HG03103 (cell line): ENCODE measurements at regions not wholly inside any gene's neighbourhood (a gene's known extent, or its start where the extent isn't known, plus 50 kb on each side); places are given as distances from the start of the nearest gene placed in this dataset.
"Not testable (repeated sequence)": the region's sequence is repeated elsewhere in the genome, so short reads cannot be mapped to it uniquely, and the experiment has no call there.

Source experiments
- ATAC-seq: cut with Tn5 transposase; IDR thresholded peaks from one replicate; pipeline ENCODE4 v1.9.1; 2021; ENCODE audit warnings: low read depth; ENCODE audit not compliant: unreplicated experiment

- no peak for ATAC-seq
Measured at GRCh38 chr14:37888234-37888633, 292.8 kb downstream of the TTC6 start.

GRCh38 chr14:37889087-37889486 is 293.7 kb downstream of the TTC6 start:
- no peak for ATAC-seq

- ATAC-seq: no peak
Measured at GRCh38 chr14:37890095-37890494, 294.7 kb downstream of the TTC6 start.

GRCh38 chr14:37891500-37891899 is 296.1 kb downstream of the TTC6 start:
- ATAC-seq: not testable (repeated sequence)

- ATAC-seq: no peak
Measured at GRCh38 chr14:37894463-37894862, 299.0 kb downstream of the TTC6 start.

GRCh38 chr14:37899365-37899764 is 303.9 kb downstream of the TTC6 start:
- no peak for ATAC-seq

GRCh38 chr14:37900561-37900960 is 305.1 kb downstream of the TTC6 start:
- ATAC-seq: no peak

- no peak for ATAC-seq
Measured at GRCh38 chr14:37901978-37902377, 305.7 kb upstream of the SSTR1 start.

- no peak for ATAC-seq
Measured at GRCh38 chr14:37903343-37904191, 304.1 kb upstream of the SSTR1 start.

- no peak for ATAC-seq
Measured at GRCh38 chr14:37924622-37925021, 283.1 kb upstream of the SSTR1 start.

GRCh38 chr14:37932008-37932407 is 275.7 kb upstream of the SSTR1 start:
- ATAC-seq: no peak

- no peak for ATAC-seq
Measured at GRCh38 chr14:37932481-37932880, 275.2 kb upstream of the SSTR1 start.

GRCh38 chr14:37936971-37937370 is 270.7 kb upstream of the SSTR1 start:
- no peak for ATAC-seq

- no peak for ATAC-seq
Measured at GRCh38 chr14:37939442-37940028, 268.2 kb upstream of the SSTR1 start.

GRCh38 chr14:37945959-37946358 is 261.7 kb upstream of the SSTR1 start:
- no peak for ATAC-seq

GRCh38 chr14:37946819-37947218 is 260.9 kb upstream of the SSTR1 start:
- no peak for ATAC-seq

GRCh38 chr14:37948266-37948665 is 259.4 kb upstream of the SSTR1 start:
- no peak for ATAC-seq

GRCh38 chr14:37968664-37969240 is 239.0 kb upstream of the SSTR1 start:
- no peak for ATAC-seq

GRCh38 chr14:37969511-37969979 is 238.2 kb upstream of the SSTR1 start:
- ATAC-seq: no peak

GRCh38 chr14:37970696-37971095 is 237.0 kb upstream of the SSTR1 start:
- no peak for ATAC-seq
